22Rv1 (cell line): ENCODE measurements at regions not wholly inside any gene's neighbourhood (a gene's known extent, or its start where the extent isn't known, plus 50 kb on each side); places are given as distances from the start of the nearest gene placed in this dataset.

ENCODE experiments used
- H3K27ac ChIP-seq: fragments of 450-650 bp; 2 replicates; pipeline ENCODE4 v1.5.1; 2017
- CTCF ChIP-seq: fragments of 450-650 bp; IDR thresholded peaks from 2 replicates; pipeline ENCODE4 v1.5.1; 2017; ENCODE audit warnings: mild to moderate bottlenecking
- ZFX ChIP-seq: fragments of 450-650 bp; IDR thresholded peaks from 2 replicates; pipeline ENCODE4 v1.6.1; 2017; ENCODE audit warnings: antibody characterized with exemption, borderline replicate concordance

DNA sequence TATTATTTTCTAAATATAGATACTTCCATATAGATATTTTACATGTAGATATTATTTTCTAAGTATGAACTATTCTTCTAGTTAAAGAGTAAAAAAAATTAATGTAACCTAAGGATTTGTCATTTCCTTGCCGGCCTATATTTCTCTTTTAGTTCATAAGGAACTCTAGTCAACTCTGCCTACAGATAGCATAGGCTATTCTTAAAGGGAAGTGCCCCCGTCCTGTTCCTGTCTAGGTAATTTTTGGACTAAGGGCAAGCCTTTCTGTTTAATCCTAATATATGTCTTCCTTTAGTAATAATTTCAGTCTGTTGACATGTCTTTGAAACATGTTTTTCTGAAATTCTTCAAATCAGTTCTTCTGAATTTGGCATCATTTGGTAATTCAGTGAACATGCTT lies 161.9 kb downstream of the C11orf91 start:
- no peak overlapping the region for H3K27ac ChIP-seq
- no peak for TF ChIP-seq CTCF
- no peak for TF ChIP-seq ZFX

DNA sequence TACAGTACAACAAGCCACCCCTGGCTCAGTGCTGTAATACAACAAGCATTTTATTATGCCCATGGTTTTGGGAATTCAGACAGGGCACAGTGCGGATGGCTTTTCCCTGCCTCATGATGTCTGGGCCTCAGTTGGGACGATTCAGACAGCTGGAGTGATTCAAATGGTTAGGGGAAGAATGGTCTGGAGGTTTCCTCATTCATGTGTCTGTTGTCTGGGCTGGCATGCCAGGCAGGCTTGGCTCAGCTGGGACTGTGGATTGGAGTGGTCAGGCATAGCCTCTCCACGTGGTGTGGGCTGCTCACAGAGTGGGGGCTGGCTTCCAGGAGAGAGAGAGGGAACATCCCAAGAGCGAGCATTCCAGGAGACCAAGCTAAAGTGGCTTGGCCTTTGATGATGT lies 164.4 kb downstream of the C11orf91 start:
- no peak overlapping the region for H3K27ac ChIP-seq
- TF ChIP-seq ZFX (no peak), CTCF (no peak)

DNA sequence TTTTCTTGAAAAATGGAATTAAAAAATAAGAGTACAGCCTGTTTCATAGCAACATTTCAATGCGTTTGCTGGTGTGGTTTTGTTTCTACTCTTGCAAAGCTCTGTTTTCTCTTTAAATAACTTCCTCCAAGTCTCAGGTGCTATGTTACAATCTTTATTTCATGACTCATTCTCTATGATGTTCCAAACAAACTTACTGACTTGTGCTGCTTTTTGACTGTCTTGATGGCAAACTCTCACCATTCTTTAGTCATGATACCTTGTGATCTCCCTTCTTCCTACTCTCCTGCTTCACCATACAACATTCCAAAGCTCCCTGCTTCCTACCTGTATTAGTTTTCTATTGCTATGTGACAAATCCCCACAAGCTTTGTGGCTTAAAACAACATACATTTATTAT lies 166.1 kb downstream of the C11orf91 start:
- no peak overlapping the region for H3K27ac ChIP-seq
- TF ChIP-seq ZFX = no peak
- TF ChIP-seq CTCF = no peak

- H3K27ac ChIP-seq = no peak overlapping the region
- TF ChIP-seq CTCF = no peak
- no peak for TF ChIP-seq ZFX
Measured at GRCh38 chr11:33533386-33534052, 167.1 kb downstream of the C11orf91 start.

GRCh38 chr11:33532720-33533385 lies 167.8 kb downstream of the C11orf91 start:
- H3K27ac ChIP-seq = no peak overlapping the region

DNA sequence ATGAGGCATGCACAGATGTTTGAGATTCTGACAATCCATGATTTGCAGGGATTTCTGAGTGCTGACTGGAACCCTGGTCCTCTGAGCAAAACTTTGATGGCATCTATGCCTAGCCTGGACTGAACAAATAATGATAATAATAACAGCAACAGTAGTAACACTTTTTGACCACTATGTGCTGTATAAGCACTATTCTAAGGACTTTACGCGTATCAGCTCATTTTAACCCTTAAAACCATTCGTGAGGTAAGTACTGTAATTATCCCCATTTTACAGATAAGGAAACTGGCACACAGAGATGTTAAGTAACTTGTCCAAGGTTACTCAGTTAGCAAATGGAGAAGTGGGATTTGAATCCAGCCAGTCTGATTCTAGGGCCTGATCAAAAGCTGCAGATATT lies 168.4 kb downstream of the C11orf91 start:
- TF ChIP-seq CTCF (no peak), ZFX (no peak)
- no peak overlapping the region for H3K27ac ChIP-seq

More at GRCh38 chr11:33532720-33533385, 167.8 kb downstream of the C11orf91 start:
- TF ChIP-seq CTCF (no peak), ZFX (no peak)

DNA sequence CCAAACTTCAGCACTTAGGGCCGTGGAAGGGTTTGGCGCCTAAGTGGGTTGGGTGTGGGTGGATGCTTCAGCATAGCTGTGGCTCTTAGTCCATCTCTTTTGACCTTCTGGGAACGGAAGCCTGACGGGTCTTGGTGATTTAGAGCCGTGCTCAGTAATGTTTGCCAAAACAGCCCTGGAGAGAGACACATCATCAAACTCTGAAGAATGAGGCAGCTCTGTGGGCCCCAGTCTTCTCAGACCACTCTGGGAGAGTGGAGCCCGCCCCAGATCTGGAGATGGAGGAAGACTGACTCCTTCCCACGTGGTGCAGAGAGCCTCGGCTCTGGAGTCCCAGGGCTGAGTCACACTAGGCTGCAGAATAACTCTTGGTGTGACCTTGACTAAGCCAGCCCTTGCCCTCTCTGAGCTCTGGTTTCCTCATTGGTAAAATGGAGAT lies 168.9 kb downstream of the C11orf91 start:
- TF ChIP-seq CTCF (no peak), ZFX (no peak)
- no peak overlapping the region for H3K27ac ChIP-seq
